HepG2 (cell line): ENCODE measurements at regions not wholly inside any gene's neighbourhood (a gene's known extent, or its start where the extent isn't known, plus 50 kb on each side); places are given as distances from the start of the nearest gene placed in this dataset.

Source experiments
- ATAC-seq: fragments of 200-7000 bp; cut with Tn5 transposase; 3 replicates; pipeline ENCODE4 v1.9.1; 2020; ENCODE audit warnings: mild to moderate bottlenecking, moderate library complexity
- BruUV-seq: library from RNA; stranded (reverse); fragments of 400-500 nt; replicated peaks from 2 replicates; lab custom pipeline; 2021; lab: Mats Ljungman, UMichigan
- CTCF ChIA-PET: fragments of 300-600 bp; formaldehyde crosslinking; extraction: SDS; loops from one replicate; lab custom pipeline; 2021; ENCODE audit warnings: low total read pairs, inconsistent platforms, low intra/inter-chr PET ratio; lab: Yijun Ruan, JAX
- POLR2A ChIA-PET: fragments of 350-600 bp; sonication (Branson Sonifier 250); formaldehyde crosslinking; loops from one replicate; lab custom pipeline; 2020; ENCODE audit warnings: antibody characterized with exemption, inconsistent platforms; lab: Yijun Ruan, JAX
- DNase-seq: peaks from one replicate; pipeline ENCODE4 v3.0.0-alpha.2; 2015; ENCODE audit warnings: low spot score
- FAIRE-seq: peaks from 3 replicates; lab custom pipeline; 2011; peaks lifted over from hg19 to GRCh38; lab: Jason Lieb, UNC
- H2AFZ ChIP-seq: one replicate; pipeline ENCODE4 v1.6.1; 2011; ENCODE audit warnings: low read length, inconsistent platforms
- H3K27ac ChIP-seq: fragments of 300-600 bp; 3 replicates; pipeline ENCODE4 v1.8.0; 2011; ENCODE audit warnings: mixed run types, mild to moderate bottlenecking, mixed read lengths, low read length, inconsistent platforms; ENCODE audit not compliant: insufficient read depth; ENCODE audit errors: extremely low read length
- H3K27me3 ChIP-seq, 2 experiments: fragments of 200-600 bp in 1 of 2; 2 replicates in 1 of 2; 3 replicates in 1 of 2; pipeline versions ENCODE4 v1.6.0 to v1.8.0; 2011; ENCODE audit warnings: low read length in 2 of 2, mild to moderate bottlenecking in 2 of 2, moderate library complexity in 2 of 2, inconsistent platforms in 1 of 2; ENCODE audit not compliant: insufficient read depth in 2 of 2, control insufficient read depth in 1 of 2
- H3K36me3 ChIP-seq, 2 experiments: fragments of 200-600 bp in 1 of 2; replicated peaks in 1 of 2; 2 replicates in 1 of 2; 3 replicates in 1 of 2; pipeline versions ENCODE4 v1.5.1 to v1.8.0; 2011; ENCODE audit warnings: low read length in 2 of 2, inconsistent platforms in 1 of 2; ENCODE audit not compliant: insufficient read depth in 2 of 2, control insufficient read depth in 1 of 2
- H3K4me1 ChIP-seq: 2 replicates; pipeline ENCODE4 v1.5.1; 2012; ENCODE audit warnings: low read length, inconsistent platforms; ENCODE audit not compliant: insufficient read depth
- H3K4me2 ChIP-seq: 2 replicates; pipeline ENCODE4 v1.6.0; 2011; ENCODE audit warnings: low read depth, low read length, inconsistent platforms
- H3K4me3 ChIP-seq, 3 experiments: fragments of 200-600 bp in 1 of 3; sonication (generic), shearing (Covaris generic) in 1 of 3; replicated peaks in 1 of 3; 2 replicates each; pipeline ENCODE4 v1.5.1; 2011 to 2016; ENCODE audit warnings: low read length in 3 of 3, inconsistent platforms in 2 of 3, low read depth in 2 of 3, mild to moderate bottlenecking in 2 of 3, control low read depth in 1 of 3, mixed read lengths in 1 of 3; ENCODE audit not compliant: insufficient read depth in 1 of 3
- H3K79me2 ChIP-seq: one replicate; pipeline ENCODE4 v1.6.1; 2011; ENCODE audit warnings: low read length, inconsistent platforms; ENCODE audit not compliant: insufficient read depth
- H3K9ac ChIP-seq: 2 replicates; pipeline ENCODE4 v1.6.0; 2011; ENCODE audit warnings: mild to moderate bottlenecking, low read depth, low read length, inconsistent platforms; ENCODE audit not compliant: insufficient read depth
- H3K9me3 ChIP-seq: 2 replicates; pipeline ENCODE4 v1.5.1; 2012; ENCODE audit warnings: mild to moderate bottlenecking, low read length
- H4K20me1 ChIP-seq: 2 replicates; pipeline ENCODE4 v1.6.0; 2011; ENCODE audit warnings: inconsistent platforms, mild to moderate bottlenecking, low read length, moderate library complexity; ENCODE audit not compliant: insufficient read depth
- AGO1 ChIP-seq: fragments of 200-400 bp; formaldehyde crosslinking; IDR thresholded peaks from 2 replicates; pipeline ENCODE4 v1.6.1; 2017; ENCODE audit warnings: mild to moderate bottlenecking, low read depth, low read length, moderate library complexity; ENCODE audit not compliant: poor library complexity, severe bottlenecking
- HOXA3 ChIP-seq: sonication (generic); formaldehyde crosslinking; IDR thresholded peaks from 2 replicates; pipeline ENCODE4 v1.5.0; 2020; ENCODE audit warnings: missing genetic modification reagents
- KDM1A ChIP-seq: IDR thresholded peaks from 2 replicates; pipeline ENCODE4 v1.6.1; 2016; ENCODE audit warnings: missing compliant biosample characterization
- RARA ChIP-seq: IDR thresholded peaks from 2 replicates; pipeline ENCODE4 v1.6.1; 2016; ENCODE audit warnings: missing genetic modification reagents, missing compliant biosample characterization
- SETDB1 ChIP-seq: sonication (generic); formaldehyde crosslinking; IDR thresholded peaks from 2 replicates; pipeline ENCODE4 v1.5.1; 2020; ENCODE audit warnings: missing genetic modification reagents, mild to moderate bottlenecking, borderline replicate concordance
- ZNF564 ChIP-seq: sonication (generic); formaldehyde crosslinking; IDR thresholded peaks from 2 replicates; pipeline ENCODE4 v1.8.1; 2023; ENCODE audit warnings: mild to moderate bottlenecking, missing genetic modification reagents
- WGBS: methylation state at CpG from one replicate; pipeline ENCODE4 v1.1.6; 2017; ENCODE audit warnings: low lambda C conversion rate; 5-methylcytosine and 5-hydroxymethylcytosine counted together
- in situ Hi-C: cut with HindIII; loops from 2 replicates; pipeline ENCODE4 v1.10.0; 2017; ENCODE audit warnings: low pct_unique_long_range_greater_than_20kb; ENCODE audit not compliant: extremely low pct_ligation_motif_present
- intact Hi-C: fragments of 100-400 bp; cut with micrococcal nuclease; formaldehyde crosslinking; loops from one replicate; pipeline ENCODE4 v1.10.0; 2022; ENCODE audit not compliant: unreplicated experiment

DNA sequence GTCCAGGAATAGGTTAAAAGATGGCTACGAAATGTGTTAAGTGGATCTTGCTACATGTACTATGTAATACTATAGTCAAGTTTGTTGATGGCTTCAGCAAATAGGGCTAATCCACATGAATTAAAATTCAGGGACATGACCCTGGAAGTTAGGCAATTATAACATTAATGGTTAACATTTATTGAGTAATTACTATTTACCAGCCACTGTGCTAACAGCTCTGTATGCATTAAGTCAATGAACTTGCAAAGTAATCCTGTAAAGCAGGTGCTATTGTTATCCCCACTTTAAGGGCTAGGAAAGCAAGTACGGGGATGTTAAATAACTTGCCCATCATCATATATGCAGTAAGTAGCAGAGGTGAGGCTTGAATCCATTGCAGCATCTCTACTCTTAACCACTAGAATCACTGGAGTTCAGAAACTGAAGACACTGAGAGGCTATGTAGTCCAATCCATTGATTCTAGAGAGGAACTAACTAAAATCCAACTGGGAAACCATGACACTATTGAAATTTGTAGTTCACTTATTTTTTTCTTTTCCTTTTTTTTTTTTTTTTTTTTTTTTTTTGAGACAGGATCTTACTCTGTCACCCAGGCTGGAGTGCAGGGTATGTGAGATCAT is 77.5 kb upstream of the SPINK5 start:
- no peak overlapping the region for H3K4me2 ChIP-seq
- FAIRE-seq (no peak), ATAC-seq (peak; percentile 39; the same call in 2 of the 3 replicates), DNase-seq (no peak)
- WGBS, result 0% methylated on average over 2 of the region's 2 CpGs
- in situ Hi-C loops, result no loop called here
- H3K36me3 ChIP-seq, result no peaks in the 10 kb centered on the region
- H3K27me3 ChIP-seq, result no peaks in the 10 kb centered on the region
- no peak overlapping the region for H3K4me3 ChIP-seq
- no peak overlapping the region for H3K27ac ChIP-seq
- H3K9me3 ChIP-seq, result no peaks in the 10 kb centered on the region
- no peaks in the 10 kb centered on the region for H4K20me1 ChIP-seq
- H3K9ac ChIP-seq, result no peak overlapping the region
- ChIA-PET CTCF (no interaction called here), POLR2A (no interaction called here)
- no peak for TF ChIP-seq AGO1
- TF ChIP-seq HOXA3 (CRISPR knock-in tag), result no peak
- TF ChIP-seq RARA (CRISPR knock-in tag), result peak; percentile 28; the same call in 1 of the 2 replicates
- no peaks in the 10 kb centered on the region for H3K79me2 ChIP-seq
- intact Hi-C loops, result no loop called here
- H2AFZ ChIP-seq, result no peak overlapping the region
- no TSS peak for BruUV-seq
- H3K4me1 ChIP-seq, result no peaks in the 10 kb centered on the region

- no TSS peak for BruUV-seq
Measured at GRCh38 chr5:147985608-147986007, 78.2 kb upstream of the SPINK5 start.

More at GRCh38 chr5:147985608-147986007, 78.2 kb upstream of the SPINK5 start:
- H3K4me1 ChIP-seq, result no peaks in the 10 kb centered on the region
- intact Hi-C loops (no loop called here), in situ Hi-C loops (no loop called here)
- H3K79me2 ChIP-seq, result no peaks in the 10 kb centered on the region
- WGBS, result 9% methylated on average over 5 of the region's 5 CpGs
- no peak overlapping the region for H2AFZ ChIP-seq
- H3K36me3 ChIP-seq, result no peaks in the 10 kb centered on the region
- ATAC-seq (no peak), DNase-seq (no peak), FAIRE-seq (no peak)
- no peaks in the 10 kb centered on the region for H4K20me1 ChIP-seq
- H3K4me2 ChIP-seq, result no peak overlapping the region
- H3K9me3 ChIP-seq, result no peaks in the 10 kb centered on the region
- TF ChIP-seq KDM1A (CRISPR knock-in tag) (no peak), ZNF564 (CRISPR knock-in tag) (no peak), SETDB1 (CRISPR knock-in tag) (no peak)
- H3K4me3 ChIP-seq, result no peak overlapping the region
- no peak overlapping the region for H3K27ac ChIP-seq
- no peaks in the 10 kb centered on the region for H3K27me3 ChIP-seq
- H3K9ac ChIP-seq, result no peak overlapping the region
- CTCF ChIA-PET, result no interaction called here
- POLR2A ChIA-PET, result no interaction called here
